CD4-positive, alpha-beta T cell treated with Interferon gamma for 1 hour (primary cell): ENCODE measurements at regions not wholly inside any gene's neighbourhood (a gene's known extent, or its start where the extent isn't known, plus 50 kb on each side); places are given as distances from the start of the nearest gene placed in this dataset.
A peak's percentile ranks its signal among the peaks of the same experiment; 100 is the strongest.
"Not testable (repeated sequence)": the region's sequence is repeated elsewhere in the genome, so short reads cannot be mapped to it uniquely, and the experiment has no call there.

ENCODE experiments used
- DNase-seq: peaks from one replicate; pipeline ENCODE4 v3.0.0-alpha.2; 2020

- DNase-seq: no peak
These were observed 463.6 kb upstream of the CCDC196 start for GRCh38 chr14:66022526-66022925.

GRCh38 chr14:66025779-66026178, 460.4 kb upstream of the CCDC196 start:
- DNase-seq: no peak

- not testable (repeated sequence) for DNase-seq
These were observed 454.2 kb upstream of the CCDC196 start for GRCh38 chr14:66031981-66032380.

- DNase-seq: no peak
These were observed 453.4 kb upstream of the CCDC196 start for GRCh38 chr14:66032800-66033199.

GRCh38 chr14:66036547-66036946, 449.6 kb upstream of the CCDC196 start:
- DNase-seq: no peak

- no peak for DNase-seq
These were observed 448.8 kb upstream of the CCDC196 start for GRCh38 chr14:66037361-66037760.

- DNase-seq: no peak
These were observed 448.0 kb upstream of the CCDC196 start for GRCh38 chr14:66038212-66038611.

- no peak for DNase-seq
These were observed 447.6 kb upstream of the CCDC196 start for GRCh38 chr14:66038618-66039017.

GRCh38 chr14:66039495-66039894, 446.7 kb upstream of the CCDC196 start:
- no peak for DNase-seq

GRCh38 chr14:66041582-66041981, 444.6 kb upstream of the CCDC196 start:
- DNase-seq: no peak

GRCh38 chr14:66043921-66044320, 442.2 kb upstream of the CCDC196 start:
- no peak for DNase-seq

GRCh38 chr14:66045572-66046021, 440.6 kb upstream of the CCDC196 start:
- DNase-seq: no peak

- DNase-seq: no peak
These were observed 440.1 kb upstream of the CCDC196 start for GRCh38 chr14:66046035-66046434.

GRCh38 chr14:66046591-66046990, 439.6 kb upstream of the CCDC196 start:
- no peak for DNase-seq

- no peak for DNase-seq
These were observed 429.8 kb upstream of the CCDC196 start for GRCh38 chr14:66056268-66056907.

GRCh38 chr14:66056926-66057552, 429.1 kb upstream of the CCDC196 start:
- no peak for DNase-seq

GRCh38 chr14:66065188-66065587, 421.0 kb upstream of the CCDC196 start:
- DNase-seq: no peak

- DNase-seq: no peak
These were observed 419.0 kb upstream of the CCDC196 start for GRCh38 chr14:66066981-66067776.

GRCh38 chr14:66069036-66069435, 417.1 kb upstream of the CCDC196 start:
- DNase-seq: no peak

- no peak for DNase-seq
These were observed 416.2 kb upstream of the CCDC196 start for GRCh38 chr14:66069830-66070541.

- peak; percentile 47 for DNase-seq
These were observed 415.4 kb upstream of the CCDC196 start for GRCh38 chr14:66070542-66071319.
